Stimulated activated CD8-positive, alpha-beta memory T cell treated with anti-CD3 and anti-CD28 coated beads, Interleukin-15, amount 100 ng/mL, for 48 hours (primary cell): ENCODE measurements at regions not wholly inside any gene's neighbourhood (a gene's known extent, or its start where the extent isn't known, plus 50 kb on each side); places are given as distances from the start of the nearest gene placed in this dataset.

Experiments used
- DNase-seq, 2 donors: peaks; one replicate each; pipeline ENCODE4 v3.0.0-alpha.2; 2020; ENCODE audit warnings: low read depth in 2 of 2

DNA sequence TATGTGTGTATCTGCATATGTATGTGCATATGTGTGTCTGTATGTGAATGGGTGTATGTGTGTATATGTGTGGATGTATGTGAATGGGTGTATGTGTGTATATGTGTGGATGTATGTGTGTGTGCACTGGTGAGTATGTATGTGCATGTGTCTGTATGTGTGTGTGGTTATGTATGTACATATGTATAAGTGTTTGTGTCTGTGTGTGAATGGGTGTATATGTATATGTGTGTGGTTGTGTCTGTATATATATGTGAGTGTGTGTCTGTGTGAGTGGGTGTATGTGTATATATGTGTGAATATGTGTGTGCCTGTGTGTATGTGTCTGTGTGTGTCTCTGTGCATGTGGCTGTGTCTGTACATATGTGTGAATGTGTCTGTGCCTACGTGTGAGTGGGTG, 748.4 kb upstream of the HS6ST1 start:
- DNase-seq = no peak

DNA sequence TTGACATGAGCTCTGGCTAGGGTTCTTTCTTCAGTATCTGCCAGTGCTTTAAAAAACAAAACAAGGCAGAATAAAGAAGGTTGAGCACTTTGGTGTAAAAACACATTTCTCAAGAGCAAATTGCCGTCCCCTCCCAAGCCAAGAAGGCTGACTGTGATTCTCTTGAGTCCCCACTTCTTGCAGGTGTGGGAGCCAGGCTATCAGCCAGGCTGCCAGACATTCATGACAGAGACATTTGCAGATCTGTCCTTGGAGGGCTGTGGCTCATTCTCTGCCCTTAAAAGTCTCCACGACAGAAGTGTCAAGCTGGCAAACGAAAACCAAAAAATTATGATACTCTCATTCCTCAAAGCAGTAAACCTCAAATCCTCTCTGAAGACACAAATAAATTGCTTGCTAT, 749.3 kb upstream of the HS6ST1 start:
- DNase-seq = no peak

DNA sequence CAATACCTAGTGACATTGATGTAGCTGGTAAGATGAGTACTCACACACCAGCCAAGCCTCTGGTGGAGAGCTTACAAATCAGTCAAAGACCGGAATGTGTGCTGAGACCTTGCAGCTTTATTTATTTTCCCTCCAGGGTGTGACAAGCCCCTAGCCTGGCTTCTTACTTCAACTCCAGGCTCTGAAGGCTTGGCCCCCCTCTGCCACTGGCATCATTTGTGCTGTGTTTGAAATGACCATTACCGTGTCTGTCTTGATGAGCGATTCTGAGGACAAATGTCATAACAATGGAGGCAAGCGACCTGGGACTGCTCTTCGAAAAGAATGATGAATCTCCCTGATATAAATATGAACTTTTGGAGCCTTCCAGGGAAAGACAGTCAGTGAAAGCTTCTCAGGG, 749.9 kb upstream of the HS6ST1 start:
- no peak for DNase-seq

DNA sequence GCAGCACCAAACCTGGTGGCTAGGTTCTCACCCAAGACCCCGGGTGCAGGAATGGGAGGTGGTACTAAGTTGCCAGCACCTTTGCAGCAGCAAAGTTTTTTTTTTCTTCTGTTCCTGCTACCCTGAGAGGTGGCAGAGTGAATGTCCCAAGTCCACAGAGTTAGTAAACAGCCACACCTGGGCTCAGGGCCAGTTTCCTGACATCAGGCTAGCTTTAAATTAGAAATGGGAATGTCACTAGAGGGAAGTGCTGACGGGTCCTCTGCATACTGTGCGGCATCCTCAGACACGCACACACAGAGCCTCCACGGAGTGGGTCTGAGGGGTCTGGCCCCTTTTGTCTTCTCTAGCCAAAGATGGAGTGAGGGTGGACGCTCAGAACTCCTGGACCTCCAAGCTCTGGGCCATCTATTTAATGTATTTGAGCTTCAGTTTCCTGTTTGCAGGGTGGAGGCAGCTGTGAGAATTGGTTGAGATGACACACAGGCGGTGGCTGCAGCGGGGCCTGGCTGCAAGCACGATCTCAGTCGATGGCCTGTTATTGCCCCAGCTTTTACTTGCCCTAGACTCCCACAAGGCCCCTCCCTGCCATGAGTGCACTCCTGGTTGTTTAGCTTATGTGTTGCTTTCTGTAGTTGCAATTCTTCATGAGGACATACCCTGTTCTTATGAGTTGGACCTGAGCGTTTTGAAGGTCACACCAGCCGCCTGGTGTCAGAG, 751.4 kb upstream of the HS6ST1 start:
- no peak for DNase-seq

DNA sequence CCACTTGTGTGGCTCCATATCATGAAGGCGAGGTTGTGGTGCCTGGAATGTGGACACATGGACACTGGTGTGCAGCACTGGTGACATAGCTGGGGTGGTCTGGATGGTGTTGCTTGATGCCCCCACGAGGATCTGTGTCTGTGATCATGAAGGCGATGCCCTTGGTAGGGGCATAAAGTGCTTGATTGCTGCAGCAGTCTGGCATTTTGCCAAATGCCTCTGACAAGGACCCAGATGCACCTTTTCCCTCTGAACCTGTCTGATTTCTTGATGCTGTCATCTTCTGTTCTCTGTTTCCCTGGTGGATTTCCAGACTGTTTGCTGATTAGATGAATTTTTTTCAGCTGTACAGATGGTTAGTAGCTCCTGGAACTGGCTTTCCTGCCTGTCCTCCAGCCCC, 752.0 kb upstream of the HS6ST1 start:
- DNase-seq = no peak

DNA sequence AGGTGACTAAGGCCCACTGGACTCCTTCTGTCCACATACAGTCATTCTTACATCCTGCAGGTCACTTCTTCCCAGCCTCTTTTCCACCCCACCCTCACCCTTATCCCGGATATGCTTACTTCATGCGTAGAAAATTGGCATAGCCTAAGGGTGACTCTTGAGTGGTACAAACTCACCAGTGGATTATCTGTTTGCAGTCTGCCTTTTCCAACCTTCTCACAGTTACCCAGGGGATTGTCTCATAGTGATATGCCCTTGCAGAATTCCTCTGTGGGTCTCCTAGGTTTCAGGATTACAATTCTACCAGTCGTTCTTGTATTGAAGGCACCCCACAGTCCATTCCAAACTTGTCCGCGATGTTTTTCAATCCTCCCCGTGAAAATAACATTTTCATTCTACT, 752.9 kb upstream of the HS6ST1 start:
- no peak for DNase-seq

DNA sequence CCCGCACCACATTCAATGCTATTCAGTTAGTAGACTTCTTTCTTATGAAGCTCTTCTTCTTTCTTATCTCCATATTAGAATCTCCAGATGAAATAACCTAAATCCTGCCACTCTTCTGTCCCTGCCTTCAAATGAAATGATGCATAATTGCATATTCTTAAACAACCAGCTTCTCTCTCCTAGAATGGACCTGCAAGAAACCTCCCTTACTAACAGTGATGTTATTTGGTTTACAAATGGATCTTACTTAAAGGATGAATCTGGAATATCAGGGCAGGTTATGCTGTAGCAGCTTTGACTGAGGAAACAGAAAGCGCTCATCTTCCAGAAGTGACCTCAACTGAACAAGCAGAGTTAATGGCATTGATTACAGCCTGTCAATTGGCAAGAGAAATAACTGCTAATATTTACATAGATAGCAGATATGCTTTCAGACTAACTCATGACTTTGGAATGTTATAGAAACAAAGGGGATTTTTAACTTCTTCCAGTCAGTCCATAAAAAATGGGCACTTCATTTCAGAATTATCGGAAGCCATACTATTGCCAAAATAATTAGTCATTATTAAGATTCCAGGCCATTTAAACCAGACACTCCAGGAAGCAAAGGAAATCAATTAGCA, 755.7 kb upstream of the HS6ST1 start:
- no peak for DNase-seq

DNA sequence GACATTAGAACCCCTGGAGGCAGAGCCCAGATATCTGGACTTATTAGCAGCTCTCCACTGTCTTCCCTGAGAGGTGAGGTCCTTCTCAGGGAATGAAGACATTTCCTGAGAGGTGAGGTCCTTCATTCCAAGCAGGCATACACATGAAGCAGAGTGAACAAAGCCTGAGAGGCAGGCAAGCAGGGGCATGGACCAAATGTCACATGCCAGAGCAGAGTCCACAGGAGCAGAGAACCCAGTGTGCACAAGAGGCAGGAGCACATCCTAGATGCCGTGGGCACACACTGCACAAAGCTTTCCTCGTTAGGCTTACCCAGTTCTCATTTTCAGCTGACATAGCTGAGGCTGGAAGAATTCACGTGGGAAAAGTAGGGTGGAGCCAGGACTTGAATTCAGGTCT, 759.9 kb upstream of the HS6ST1 start:
- DNase-seq = no peak

DNA sequence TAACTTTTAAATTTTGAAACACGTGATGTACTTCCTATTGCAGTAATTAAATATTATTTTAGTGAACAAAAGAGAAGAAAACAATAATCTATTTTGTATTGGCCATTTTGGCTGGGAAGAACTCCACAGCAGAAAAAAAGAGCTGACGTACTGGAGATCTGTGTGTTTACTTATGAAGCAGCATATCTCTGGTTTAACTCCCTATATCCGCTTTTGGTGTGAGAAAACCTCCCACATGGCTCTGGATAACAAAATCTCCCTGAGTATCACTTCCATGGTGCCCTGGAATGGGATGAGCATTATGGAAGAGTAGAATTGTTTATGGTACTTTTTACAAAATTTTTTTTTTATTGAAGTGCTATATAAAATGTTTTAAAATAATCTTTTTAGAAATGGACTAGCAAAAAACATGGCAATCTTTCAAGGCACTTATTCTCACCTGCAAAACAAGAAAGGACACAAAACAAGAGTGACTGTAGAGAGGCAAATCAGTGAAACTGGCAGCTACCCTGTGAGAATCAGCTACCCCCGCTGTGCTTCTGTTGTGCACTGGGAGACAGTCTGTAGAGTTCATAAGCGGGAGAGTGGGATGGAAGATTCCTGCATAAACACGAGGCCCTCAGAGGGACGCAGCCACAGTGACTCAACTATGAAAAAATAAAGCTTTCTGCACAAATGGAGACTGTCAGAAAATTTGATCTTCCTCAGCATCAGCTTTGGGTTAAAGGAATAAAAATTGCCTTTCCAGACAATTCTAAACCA, 762.2 kb upstream of the HS6ST1 start:
- no peak for DNase-seq

DNA sequence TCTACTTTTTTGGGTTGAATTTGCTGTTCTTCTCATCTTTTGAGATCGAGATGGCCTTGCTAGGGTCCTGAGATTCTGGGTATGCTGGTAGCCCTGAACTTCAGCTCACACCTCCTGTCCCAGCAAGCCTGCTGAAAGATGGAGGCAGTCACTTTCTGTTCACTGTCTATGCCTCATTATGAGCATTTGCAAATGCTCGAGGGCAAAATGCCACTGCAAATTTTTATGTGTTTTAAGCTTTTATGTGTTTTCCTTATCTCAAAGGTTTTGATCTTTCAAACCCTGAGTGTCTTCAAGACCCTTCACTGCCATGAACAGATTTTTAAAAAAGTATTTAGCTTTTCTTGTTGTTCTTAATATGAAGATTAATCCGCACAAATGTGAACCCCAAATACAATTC, 766.7 kb upstream of the HS6ST1 start:
- DNase-seq = no peak

DNA sequence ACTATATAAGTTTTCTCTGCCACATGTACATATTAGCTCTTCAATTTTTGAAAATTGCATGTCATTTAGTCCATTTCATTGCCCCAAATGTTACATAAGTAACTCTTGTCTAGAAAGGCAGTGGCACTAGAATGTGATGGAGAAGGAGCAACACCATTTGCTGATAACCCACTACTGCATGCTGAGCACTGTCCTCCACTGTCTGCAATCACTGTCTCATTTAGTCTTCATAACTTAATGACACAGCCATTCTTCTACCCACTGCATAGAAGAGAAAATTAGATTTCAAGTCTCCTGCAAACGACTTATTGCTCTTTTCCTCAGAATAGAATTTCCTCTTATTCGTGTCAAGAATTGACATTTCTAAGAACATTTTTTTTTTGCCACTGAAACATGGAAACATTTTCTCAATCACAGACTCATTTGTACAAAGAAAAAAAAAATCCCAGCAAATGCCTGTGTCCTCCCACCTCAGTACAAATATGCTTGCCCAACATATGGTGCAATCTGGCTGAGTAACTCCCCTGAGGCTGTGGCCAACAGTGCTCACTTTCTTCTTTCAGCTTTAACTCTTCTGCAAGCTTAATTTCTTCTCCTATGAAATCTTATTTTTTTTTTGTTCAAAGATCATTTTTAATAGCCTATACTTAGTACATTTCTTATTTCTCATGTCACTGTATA, 768.6 kb upstream of the HS6ST1 start:
- DNase-seq = no peak

DNA sequence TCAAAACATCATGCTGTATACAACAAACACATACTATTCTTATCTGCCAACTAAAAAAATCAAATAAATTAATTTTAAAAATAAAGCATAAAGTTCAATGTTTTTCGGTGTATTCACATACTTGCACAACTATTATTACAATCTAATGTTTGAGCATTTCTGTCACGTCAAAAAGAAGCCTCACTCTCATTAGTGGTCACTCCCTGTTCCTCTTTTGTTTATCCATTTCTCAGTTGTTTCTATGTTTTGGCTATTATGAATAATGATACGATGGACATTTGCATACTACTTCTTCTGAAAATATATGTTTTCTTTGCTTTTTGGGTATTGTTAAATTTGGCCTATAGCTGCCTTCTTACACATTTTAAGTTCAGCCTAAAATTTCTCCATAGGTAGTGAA, 773.0 kb upstream of the HS6ST1 start:
- no peak for DNase-seq

DNA sequence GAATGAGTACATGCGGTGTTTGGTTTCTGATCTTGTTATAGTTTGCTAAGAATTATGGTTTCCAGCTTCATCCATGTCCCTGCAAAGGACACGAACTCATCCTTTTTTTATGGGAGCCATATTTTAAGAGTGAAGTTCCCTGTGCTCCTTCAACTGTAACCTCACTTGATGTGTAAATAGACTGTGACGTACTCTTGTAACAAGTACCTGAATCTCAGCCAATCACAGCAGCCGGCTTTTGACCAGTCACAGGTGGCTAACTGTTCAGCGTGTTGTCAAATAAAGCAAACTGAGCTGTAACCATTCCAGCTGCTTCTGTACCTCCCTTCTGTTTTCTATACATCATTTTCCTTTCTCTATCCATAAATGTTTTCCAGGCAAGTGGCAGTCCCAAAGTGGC, 774.3 kb upstream of the HS6ST1 start:
- DNase-seq = no peak

DNA sequence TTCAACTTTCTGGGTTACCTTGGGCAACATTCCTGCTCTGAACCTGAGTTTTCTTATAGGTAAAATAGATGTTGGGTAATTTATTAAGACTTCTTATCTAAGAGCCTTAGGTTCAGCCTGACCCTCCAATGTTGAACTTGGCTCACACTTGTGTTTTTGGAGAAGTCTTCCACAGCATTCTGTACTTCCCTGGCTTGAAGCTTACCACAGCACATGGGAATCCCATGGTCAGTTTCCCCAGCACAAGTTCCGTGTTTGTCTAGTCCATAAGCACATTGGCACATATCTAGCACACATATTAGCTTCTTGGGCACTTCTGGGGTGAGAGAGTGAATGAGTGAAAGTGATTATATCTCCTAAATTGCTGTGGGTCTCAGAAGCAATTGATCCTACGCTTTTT, 782.5 kb upstream of the HS6ST1 start:
- DNase-seq = no peak

DNA sequence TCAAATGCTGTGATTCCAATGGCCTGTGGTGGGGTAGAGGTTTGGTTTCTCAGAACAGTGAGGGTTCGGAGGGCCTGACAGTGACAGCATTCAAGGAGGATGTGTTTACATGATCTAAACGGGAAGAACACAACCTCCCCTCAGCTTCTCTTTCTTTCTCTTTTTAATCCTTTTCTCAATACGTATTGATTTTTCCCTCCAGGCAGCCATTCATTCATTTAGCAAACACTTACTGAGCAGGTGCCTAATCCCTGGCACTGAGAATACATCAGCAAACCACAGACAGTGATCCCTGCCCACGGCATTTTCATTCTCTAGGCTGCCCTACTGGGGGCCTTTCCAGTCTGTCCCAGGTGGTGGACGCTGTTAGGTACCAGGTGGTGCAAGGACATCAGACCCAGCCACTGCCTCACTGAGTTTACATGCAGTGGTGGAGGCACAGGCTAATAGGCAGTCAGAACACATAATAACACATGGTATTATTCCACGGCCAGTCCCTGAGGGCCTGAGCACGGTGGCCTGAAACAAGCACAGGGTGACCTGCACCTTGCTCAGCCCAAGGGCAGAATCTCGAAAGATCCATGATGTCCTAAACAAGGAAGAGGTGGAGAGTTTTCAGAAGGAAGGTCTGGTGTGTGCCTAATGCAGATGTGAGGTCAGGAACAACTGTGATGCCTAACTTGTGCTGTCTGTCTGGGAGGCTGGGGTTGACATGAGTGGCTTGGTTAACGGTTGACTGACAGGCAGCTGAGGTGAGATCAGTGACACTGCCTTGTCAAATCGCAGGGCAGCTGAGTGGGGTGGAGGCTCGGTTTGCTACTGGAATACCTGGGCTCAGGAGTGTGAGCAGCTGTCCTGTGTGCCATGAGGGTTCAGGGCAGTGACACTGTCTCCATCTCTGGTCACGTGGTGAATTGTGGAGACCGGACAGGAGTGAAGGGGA, 785.5 kb upstream of the HS6ST1 start:
- DNase-seq = no peak

DNA sequence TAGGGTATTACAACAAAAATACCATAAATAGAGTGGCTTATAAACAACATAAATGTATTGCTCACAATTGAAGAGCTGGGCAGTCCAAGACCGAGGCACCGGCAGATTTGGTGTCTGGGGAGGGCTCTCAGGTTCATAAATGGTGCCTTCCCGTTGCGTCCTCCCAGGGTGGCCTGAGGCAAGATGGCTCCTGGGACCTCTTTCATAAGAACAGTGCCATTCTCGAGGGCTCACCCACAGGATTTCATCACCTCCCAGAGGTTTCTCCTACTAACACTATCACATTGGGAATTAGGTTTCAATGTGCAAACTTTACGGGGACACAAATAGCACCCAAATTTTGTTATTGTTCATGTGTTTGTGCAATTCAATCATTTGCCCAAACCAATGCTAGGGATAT, 793.5 kb upstream of the HS6ST1 start:
- no peak for DNase-seq

DNA sequence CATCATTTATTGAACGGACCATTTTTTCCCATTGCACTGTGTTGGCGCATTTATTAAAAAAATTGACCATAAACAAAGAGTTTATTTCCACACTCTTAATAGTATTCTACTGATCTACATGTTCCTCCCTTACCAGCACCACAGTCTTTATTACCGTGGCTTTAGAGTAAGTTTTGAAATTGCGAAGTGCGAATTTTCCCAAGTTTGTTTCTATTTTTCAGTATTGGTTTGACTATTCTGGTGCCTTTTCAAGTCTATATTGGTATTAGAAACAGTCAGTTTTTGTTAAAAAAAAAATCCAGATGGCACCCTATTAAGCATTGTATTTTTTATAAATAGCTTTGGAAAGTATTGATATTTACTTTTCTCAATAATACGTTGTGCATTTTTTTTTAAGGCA, 795.1 kb upstream of the HS6ST1 start:
- no peak for DNase-seq

DNA sequence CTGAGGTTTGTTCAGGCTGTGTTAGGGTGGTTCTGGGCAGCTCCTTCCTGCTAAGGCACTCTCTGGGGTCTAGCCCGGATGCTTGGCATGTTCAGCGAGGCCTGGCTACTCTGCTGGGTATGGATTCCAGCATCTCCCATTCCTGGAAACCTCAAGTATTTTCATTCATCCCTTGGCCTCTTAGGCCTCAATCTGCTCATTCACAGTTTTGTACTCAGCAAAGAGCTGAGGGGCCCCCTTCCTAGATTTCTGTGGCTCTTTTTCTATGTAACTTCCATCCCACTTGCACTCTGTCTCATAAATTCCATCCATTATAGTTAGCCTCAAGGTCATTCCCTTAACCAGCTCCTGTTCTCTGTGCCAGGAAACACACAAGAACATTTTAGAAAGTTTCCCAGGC, 798.8 kb upstream of the HS6ST1 start:
- no peak for DNase-seq

DNA sequence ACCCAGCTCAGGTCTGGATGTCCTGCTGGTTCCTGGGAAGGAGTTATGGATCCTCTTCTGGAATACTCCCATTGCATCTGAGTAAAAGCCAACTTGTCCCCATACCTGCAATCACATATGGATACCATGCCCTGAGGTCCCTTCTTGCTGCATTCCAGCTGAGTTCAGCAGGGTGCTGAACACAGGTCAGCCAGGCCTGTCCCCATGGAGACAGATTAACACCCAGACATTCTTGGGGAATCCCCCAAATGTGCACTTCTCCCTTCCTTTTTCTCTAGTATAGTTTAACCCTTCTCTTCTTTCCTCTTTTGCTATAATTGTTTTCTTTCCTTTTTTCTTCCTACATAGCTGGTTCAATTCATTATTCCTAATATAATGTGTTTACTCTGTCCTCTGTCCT, 799.6 kb upstream of the HS6ST1 start:
- DNase-seq = no peak

DNA sequence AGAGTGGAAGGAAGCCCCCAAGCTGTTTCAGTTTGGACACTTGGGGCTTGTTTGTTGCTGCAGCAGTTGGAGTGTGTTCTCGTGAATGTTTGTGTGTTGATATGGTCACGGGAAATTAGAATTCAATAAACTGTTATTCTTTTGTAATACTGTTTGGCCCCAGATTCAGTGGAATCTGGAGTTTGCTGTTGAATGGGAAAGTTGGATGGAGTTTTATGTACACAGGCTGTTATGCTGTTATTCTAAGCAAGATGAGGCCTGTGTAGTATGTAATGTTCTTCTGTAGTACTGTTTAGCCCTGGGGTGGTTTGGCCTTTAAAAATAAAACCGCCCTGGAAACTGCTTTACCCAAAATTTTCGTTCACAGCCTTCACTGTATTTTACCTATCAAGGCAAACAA, 810.4 kb upstream of the HS6ST1 start:
- DNase-seq = no peak
